Ovary (tissue), 3 donors: ENCODE measurements at regions not wholly inside any gene's neighbourhood (a gene's known extent, or its start where the extent isn't known, plus 50 kb on each side); places are given as distances from the start of the nearest gene placed in this dataset.

ENCODE experiments used
- CTCF ChIP-seq, 3 donors: fragments of 450-650 bp in 2 of 3; fragments of 200-600 bp in 1 of 3; IDR thresholded peaks; one replicate each; pipeline versions ENCODE4 v1.5.1 to v1.8.0; 2016 to 2022; ENCODE audit warnings: antibody characterized with exemption in 3 of 3, mild to moderate bottlenecking in 1 of 3
- POLR2A ChIP-seq: fragments of 450-650 bp; IDR thresholded peaks from one replicate; pipeline ENCODE4 v1.6.1; 2017; ENCODE audit warnings: antibody characterized with exemption, mild to moderate bottlenecking, moderate library complexity
- donor health status: DM: no; HTN: no; CAD: no.

- TF ChIP-seq POLR2A (no peak), CTCF (IDR thresholded peaks at IDR 0.05) (no peak)
These were observed 342.6 kb downstream of the GPM6A start for GRCh38 chr4:175469514-175469913.
